Endothelial cell of umbilical vein (primary cell): ENCODE measurements at regions not wholly inside any gene's neighbourhood (a gene's known extent, or its start where the extent isn't known, plus 50 kb on each side); places are given as distances from the start of the nearest gene placed in this dataset.

Experiments
- BruUV-seq: library from RNA; stranded (reverse); fragments of 400-500 nt; replicated peaks from 2 replicates; lab custom pipeline; 2021; lab: Mats Ljungman, UMichigan
- CTCF ChIA-PET: fragments of 300-600, 350-600 bp; sonication (Branson Sonifier 250); formaldehyde crosslinking; loops from one replicate; lab custom pipeline; 2021; ENCODE audit warnings: antibody characterized with exemption, inconsistent platforms; lab: Charles Lee
- POLR2A ChIA-PET: fragments of 300-600, 350-600 bp; sonication (Branson Sonifier 250); formaldehyde crosslinking; loops from one replicate; lab custom pipeline; 2021; ENCODE audit warnings: antibody characterized with exemption, inconsistent platforms; lab: Charles Lee
- DNase-seq: peaks from one replicate; pipeline ENCODE4 v3.0.0-alpha.2; 2011; ENCODE audit warnings: low read depth, low spot score
- FAIRE-seq: peaks from 2 replicates; lab custom pipeline; 2011; peaks lifted over from hg19 to GRCh38; lab: Jason Lieb, UNC
- H2AFZ ChIP-seq: 2 replicates; pipeline ENCODE4 v1.6.0; 2012; ENCODE audit warnings: low read depth, low read length, control low read depth, inconsistent platforms
- H3K27ac ChIP-seq: 2 replicates; pipeline ENCODE4 v1.5.1; 2011; ENCODE audit warnings: low read depth, mild to moderate bottlenecking, control low read depth, low read length, moderate library complexity; ENCODE audit not compliant: insufficient read depth
- H3K27me3 ChIP-seq, 2 experiments: 2 replicates each; pipeline versions ENCODE4 v1.6.0 to v1.6.1; 2011; ENCODE audit warnings: low read length in 2 of 2, mixed read lengths in 1 of 2; ENCODE audit not compliant: control insufficient read depth in 2 of 2, insufficient read depth in 2 of 2
- H3K36me3 ChIP-seq, 2 experiments: 2 replicates in 1 of 2; 3 replicates in 1 of 2; pipeline ENCODE4 v1.5.1; 2011; ENCODE audit warnings: low read length in 2 of 2, mild to moderate bottlenecking in 1 of 2, moderate library complexity in 1 of 2; ENCODE audit not compliant: control insufficient read depth in 2 of 2, insufficient read depth in 2 of 2; ENCODE audit errors: extremely low read depth in 1 of 2
- H3K4me1 ChIP-seq: 3 replicates; pipeline ENCODE4 v1.5.1; 2011; ENCODE audit warnings: mild to moderate bottlenecking, low read length; ENCODE audit not compliant: control insufficient read depth, insufficient read depth; ENCODE audit errors: extremely low read depth
- H3K4me2 ChIP-seq: 2 replicates; pipeline ENCODE4 v1.6.1; 2011; ENCODE audit warnings: low read length, control low read depth, mixed read lengths; ENCODE audit not compliant: insufficient read depth
- H3K4me3 ChIP-seq, 3 experiments: fragments of 200-600 bp in 1 of 3; sonication (generic), shearing (Covaris generic) in 1 of 3; replicated peaks in 1 of 3; 2 replicates each; pipeline ENCODE4 v1.5.1; 2011 to 2016; ENCODE audit warnings: control low read depth in 3 of 3, low read length in 3 of 3, mild to moderate bottlenecking in 2 of 3, inconsistent platforms in 1 of 3, low read depth in 1 of 3, moderate library complexity in 1 of 3; ENCODE audit not compliant: insufficient read depth in 1 of 3
- H3K79me2 ChIP-seq: 2 replicates; pipeline ENCODE4 v1.6.0; 2012; ENCODE audit warnings: low read length, inconsistent platforms; ENCODE audit not compliant: control insufficient read depth, insufficient read depth
- H3K9ac ChIP-seq: replicated peaks from 2 replicates; pipeline ENCODE3; 2011; ENCODE audit warnings: low read length, control low read depth; ENCODE audit not compliant: insufficient read depth; ENCODE audit errors: extremely low read depth
- H3K9me1 ChIP-seq: replicated peaks from 3 replicates; pipeline ENCODE4 v1.6.0; 2011; ENCODE audit warnings: mild to moderate bottlenecking, low read length; ENCODE audit not compliant: control insufficient read depth, insufficient read depth; ENCODE audit errors: extremely low read depth
- H3K9me3 ChIP-seq: replicated peaks from 2 replicates; pipeline ENCODE4 v1.5.1; 2012; ENCODE audit warnings: low read length, inconsistent platforms; ENCODE audit not compliant: control insufficient read depth, insufficient read depth
- H4K20me1 ChIP-seq: replicated peaks from 2 replicates; pipeline ENCODE3; 2011; ENCODE audit warnings: mild to moderate bottlenecking, low read length; ENCODE audit not compliant: control insufficient read depth, insufficient read depth; ENCODE audit errors: extremely low read depth
- CTCF ChIP-seq, 2 donors: IDR thresholded peaks; 1 replicate in 1 of 2; 2 replicates in 1 of 2; pipeline ENCODE4 v1.5.1; 2011; ENCODE audit warnings: low read length in 2 of 2, mild to moderate bottlenecking in 2 of 2, moderate library complexity in 2 of 2, control low read depth in 1 of 2, inconsistent platforms in 1 of 2, low read depth in 1 of 2; ENCODE audit not compliant: insufficient read depth in 1 of 2; ENCODE audit errors: extremely low read depth in 1 of 2
- EZH2 ChIP-seq: IDR thresholded peaks from 2 replicates; pipeline ENCODE4 v1.6.1; 2012; ENCODE audit warnings: borderline replicate concordance, low read depth, mild to moderate bottlenecking, moderate library complexity, low read length, inconsistent platforms; ENCODE audit not compliant: severe bottlenecking
- FOS ChIP-seq: IDR thresholded peaks from 2 replicates; pipeline ENCODE4 v1.6.1; 2011; ENCODE audit warnings: mild to moderate bottlenecking, low read length, moderate library complexity, borderline replicate concordance; ENCODE audit not compliant: insufficient read depth
- GATA2 ChIP-seq: IDR thresholded peaks from 2 replicates; pipeline ENCODE4 v1.7.0; 2011; ENCODE audit warnings: low read depth, mild to moderate bottlenecking, moderate library complexity, mixed read lengths, low read length; ENCODE audit not compliant: insufficient read length, insufficient read depth
- JUN ChIP-seq: IDR thresholded peaks from 2 replicates; pipeline ENCODE4 v1.6.1; 2011; ENCODE audit warnings: borderline replicate concordance, low read depth; ENCODE audit not compliant: insufficient read length, insufficient read depth
- MAX ChIP-seq: IDR thresholded peaks from 2 replicates; pipeline ENCODE4 v1.6.1; 2011; ENCODE audit not compliant: insufficient read depth, insufficient read length
- MYC ChIP-seq: IDR thresholded peaks from one replicate; pipeline ENCODE4 v1.6.1; 2011; ENCODE audit warnings: mild to moderate bottlenecking, low read depth, low read length
- POLR2A ChIP-seq: IDR thresholded peaks from 2 replicates; pipeline ENCODE4 v1.6.1; 2012; ENCODE audit warnings: low read depth, mild to moderate bottlenecking, control low read depth, low read length
- POLR2AphosphoS5 ChIP-seq: IDR thresholded peaks from 2 replicates; pipeline ENCODE4 v1.6.1; 2012; ENCODE audit warnings: low read depth, mild to moderate bottlenecking, control low read depth, low read length, moderate library complexity; ENCODE audit not compliant: insufficient read depth
- dilution Hi-C: fragments of 300-500 bp; cut with MboI; formaldehyde crosslinking; loops from one replicate; pipeline ENCODE4 v1.15.0; 2019; ENCODE audit warnings: low sequenced_read_pairs; ENCODE audit not compliant: extremely low pct_ligation_motif_present
- intact Hi-C: fragments of 100-400 bp; cut with micrococcal nuclease; formaldehyde crosslinking; loops from one replicate; pipeline ENCODE4 v1.10.0; 2022

- no peak overlapping the region for H3K4me3 ChIP-seq
- H3K4me1 ChIP-seq: no peaks in the 10 kb centered on the region
- no peaks in the 10 kb centered on the region for H3K27me3 ChIP-seq
- H4K20me1 ChIP-seq: no peaks in the 10 kb centered on the region
- H3K9ac ChIP-seq: no peak overlapping the region
- no peak overlapping the region for H3K27ac ChIP-seq
- no peak overlapping the region for H2AFZ ChIP-seq
- H3K9me1 ChIP-seq: no peaks in the 10 kb centered on the region
- intact Hi-C loops (no loop called here), dilution Hi-C loops (no loop called here)
- no peaks in the 10 kb centered on the region for H3K79me2 ChIP-seq
- H3K4me2 ChIP-seq: no peak overlapping the region
- no TSS peak for BruUV-seq
- ChIA-PET POLR2A (no interaction called here), CTCF (no interaction called here)
- FAIRE-seq (no peak), DNase-seq (no peak)
- H3K9me3 ChIP-seq: peaks cover 2% of the 10 kb centered on the region
- H3K36me3 ChIP-seq: no peaks in the 10 kb centered on the region
- no peak for TF ChIP-seq JUN
- TF ChIP-seq GATA2: no peak
- TF ChIP-seq MAX: no peak
- TF ChIP-seq MYC: no peak
- TF ChIP-seq CTCF (IDR thresholded peaks at IDR 0.05; ENCODE audit: extremely low read depth in 1 of 2, insufficient read depth in 1 of 2, low read depth in 1 of 2, low read length in 2 of 2): no peak
- TF ChIP-seq POLR2A: no peak
- no peak for TF ChIP-seq EZH2
- TF ChIP-seq FOS: no peak
- no peak for TF ChIP-seq POLR2AphosphoS5
Observed at GRCh38 chr5:3194271-3194670, 401.4 kb upstream of the IRX1 start.
